Liver (tissue), 7 donors: ENCODE measurements at regions not wholly inside any gene's neighbourhood (a gene's known extent, or its start where the extent isn't known, plus 50 kb on each side); places are given as distances from the start of the nearest gene placed in this dataset.

Source experiments
- DNase-seq: peaks from one replicate; pipeline ENCODE4 v3.0.0-alpha.2; 2017; ENCODE audit warnings: low spot score
- H3K27ac ChIP-seq, 2 donors: one replicate each; pipeline ENCODE4 v1.7.0; 2013; ENCODE audit warnings: inconsistent platforms in 2 of 2, low read length in 2 of 2, control low read depth in 1 of 2, low read depth in 1 of 2, mild to moderate bottlenecking in 1 of 2
- H3K27me3 ChIP-seq, 4 donors: one replicate each; pipeline versions ENCODE4 v1.6.1 to v1.7.0; 2013; ENCODE audit warnings: low read length in 3 of 4, inconsistent platforms in 1 of 4, mild to moderate bottlenecking in 1 of 4, moderate library complexity in 1 of 4; ENCODE audit not compliant: control insufficient read depth in 4 of 4, insufficient read depth in 4 of 4
- H3K36me3 ChIP-seq, 4 donors: one replicate each; pipeline versions ENCODE4 v1.6.1 to v1.7.0; 2013; ENCODE audit warnings: low read length in 3 of 4, mild to moderate bottlenecking in 3 of 4, low read depth in 1 of 4, moderate library complexity in 1 of 4; ENCODE audit not compliant: control insufficient read depth in 4 of 4, insufficient read depth in 3 of 4
- H3K4me1 ChIP-seq, 4 donors: one replicate each; pipeline versions ENCODE4 v1.6.1 to v1.7.0; 2013; ENCODE audit warnings: low read length in 3 of 4, mild to moderate bottlenecking in 3 of 4, moderate library complexity in 1 of 4; ENCODE audit not compliant: control insufficient read depth in 4 of 4, insufficient read depth in 4 of 4
- H3K4me3 ChIP-seq, 3 donors: one replicate each; pipeline versions ENCODE4 v1.6.1 to v1.7.0; 2013; ENCODE audit warnings: low read length in 3 of 3, control low read depth in 1 of 3, low read depth in 1 of 3, mild to moderate bottlenecking in 1 of 3
- H3K9ac ChIP-seq, 2 donors: one replicate each; pipeline ENCODE4 v1.7.0; 2013; ENCODE audit warnings: low read length in 2 of 2, mild to moderate bottlenecking in 2 of 2, moderate library complexity in 2 of 2, control low read depth in 1 of 2, low read depth in 1 of 2
- H3K9me3 ChIP-seq, 4 donors: one replicate each; pipeline versions ENCODE4 v1.6.1 to v1.7.0; 2013; ENCODE audit warnings: low read length in 3 of 4; ENCODE audit not compliant: control insufficient read depth in 4 of 4
- EGR1 ChIP-seq, 2 donors: IDR thresholded peaks; 2 replicates each; pipeline ENCODE4 v1.6.1; 2016 to 2018; ENCODE audit warnings: antibody characterized with exemption in 2 of 2, low read depth in 2 of 2
- FOXA1 ChIP-seq: IDR thresholded peaks from 2 replicates; pipeline ENCODE4 v1.6.1; 2016; ENCODE audit warnings: antibody characterized with exemption
- FOXA2 ChIP-seq: IDR thresholded peaks from 2 replicates; pipeline ENCODE4 v1.6.1; 2016; ENCODE audit warnings: antibody characterized with exemption
- GABPA ChIP-seq, 2 donors: IDR thresholded peaks in 1 of 2; conservative IDR thresholded peaks in 1 of 2; 2 replicates each; pipeline ENCODE4 v1.6.1; 2016; ENCODE audit warnings: antibody characterized with exemption in 2 of 2, mild to moderate bottlenecking in 1 of 2, moderate library complexity in 1 of 2
- HNF4A ChIP-seq, 2 donors: conservative IDR thresholded peaks; 2 replicates each; pipeline ENCODE4 v1.6.1; 2016; ENCODE audit warnings: antibody characterized with exemption in 2 of 2, mild to moderate bottlenecking in 2 of 2
- HNF4G ChIP-seq: IDR thresholded peaks from 2 replicates; pipeline ENCODE4 v1.6.1; 2016; ENCODE audit warnings: antibody characterized with exemption
- JUND ChIP-seq, 2 donors: IDR thresholded peaks; 2 replicates each; pipeline ENCODE4 v1.6.1; 2016; ENCODE audit warnings: antibody characterized with exemption in 2 of 2
- MAX ChIP-seq: IDR thresholded peaks from 2 replicates; pipeline ENCODE4 v1.6.1; 2016; ENCODE audit warnings: antibody characterized with exemption
- NR2F2 ChIP-seq: IDR thresholded peaks from 2 replicates; pipeline ENCODE4 v1.6.1; 2016; ENCODE audit warnings: antibody characterized with exemption
- RAD21 ChIP-seq, 2 donors: IDR thresholded peaks; 2 replicates each; pipeline ENCODE4 v1.6.1; 2016; ENCODE audit warnings: antibody characterized with exemption in 2 of 2, mild to moderate bottlenecking in 2 of 2
- REST ChIP-seq: IDR thresholded peaks from 2 replicates; pipeline ENCODE4 v1.6.1; 2016; ENCODE audit warnings: antibody characterized with exemption, mild to moderate bottlenecking
- SP1 ChIP-seq: IDR thresholded peaks from 2 replicates; pipeline ENCODE4 v1.6.1; 2018; ENCODE audit warnings: antibody characterized with exemption, mild to moderate bottlenecking
- TAF1 ChIP-seq: conservative IDR thresholded peaks from 2 replicates; pipeline ENCODE4 v1.6.1; 2016; ENCODE audit warnings: antibody characterized with exemption, mild to moderate bottlenecking
- WGBS: extraction: QIAGEN DNeasy Blood & Tissue Kit; methylation state at CpG from one replicate; pipeline ENCODE4 v1.1.7; 2013; 5-methylcytosine and 5-hydroxymethylcytosine counted together
- donor health status: healthy.
- donor health status: healthy.
- donor health status: healthy.
- donor health status: healthy.

- Histone ChIP-seq H3K4me1 (no peaks in the 10 kb centered on the region), H3K36me3 (no peaks in the 10 kb centered on the region), H3K27ac (no peak overlapping the region), H3K27me3 (no peaks in the 10 kb centered on the region), H3K9ac (no peak overlapping the region), H3K4me3 (no peak overlapping the region), H3K9me3 (no peaks in the 10 kb centered on the region)
- no peak for DNase-seq
- TF ChIP-seq HNF4A (conservative IDR thresholded peaks at IDR 0.05) (no peak), RAD21 (IDR thresholded peaks at IDR 0.05) (no peak), MAX (no peak), SP1 (no peak), EGR1 (IDR thresholded peaks at IDR 0.05; ENCODE audit: low read depth in 2 of 2) (no peak), NR2F2 (no peak), REST (no peak), JUND (IDR thresholded peaks at IDR 0.05) (no peak)
- 66% methylated on average over 4 of the region's 4 CpGs for WGBS
Measured at GRCh38 chr21:20257052-20257740, 741.0 kb upstream of the NCAM2 start.

GRCh38 chr21:20258542-20258941 is 739.7 kb upstream of the NCAM2 start:
- Histone ChIP-seq H3K9me3 (no peaks in the 10 kb centered on the region), H3K9ac (no peak overlapping the region), H3K4me3 (no peak overlapping the region), H3K36me3 (no peaks in the 10 kb centered on the region), H3K4me1 (no peaks in the 10 kb centered on the region), H3K27me3 (no peaks in the 10 kb centered on the region), H3K27ac (no peak overlapping the region)
- 8% methylated on average over 2 of the region's 2 CpGs for WGBS
- DNase-seq = no peak
- no peak for TF ChIP-seq SP1
- TF ChIP-seq GABPA (IDR thresholded peaks at IDR 0.05 in 1 of 2, conservative IDR thresholded peaks at IDR 0.05 in 1 of 2) = no peak
- no peak for TF ChIP-seq REST
- no peak for TF ChIP-seq RAD21 (IDR thresholded peaks at IDR 0.05)
- no peak for TF ChIP-seq FOXA1
- TF ChIP-seq TAF1 = no peak
- TF ChIP-seq FOXA2 = no peak
- no peak for TF ChIP-seq HNF4G
- no peak for TF ChIP-seq HNF4A (conservative IDR thresholded peaks at IDR 0.05)
- TF ChIP-seq NR2F2 = no peak
